GM12801 (cell line): ENCODE measurements at regions not wholly inside any gene's neighbourhood (a gene's known extent, or its start where the extent isn't known, plus 50 kb on each side); places are given as distances from the start of the nearest gene placed in this dataset.

ENCODE experiments used
- CTCF ChIP-seq: IDR thresholded peaks from one replicate; pipeline ENCODE4 v1.5.1; 2011; ENCODE audit warnings: control low read depth; ENCODE audit not compliant: insufficient read length; ENCODE audit errors: extremely low read depth

DNA sequence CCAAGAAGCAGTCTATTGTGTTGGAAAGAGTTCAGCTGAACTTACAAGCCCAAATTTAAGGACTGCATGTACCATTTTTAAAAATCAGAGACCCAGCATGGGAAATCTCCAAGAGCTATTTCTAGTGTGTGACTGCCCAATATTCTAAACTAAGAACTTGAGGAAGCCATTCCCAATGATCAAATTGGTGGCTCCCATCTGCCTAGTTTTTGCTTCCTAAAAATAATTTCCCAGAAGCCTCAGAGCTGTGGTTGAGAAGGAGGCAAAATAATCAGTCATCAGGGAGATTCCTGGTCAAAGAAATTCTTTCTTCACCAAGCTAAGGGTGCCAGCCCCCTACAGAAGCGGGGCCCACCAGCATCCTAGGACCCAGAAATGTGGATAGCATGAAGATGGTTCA lies 176.1 kb upstream of the CDH5 start:
- no peak for TF ChIP-seq CTCF

- no peak for TF ChIP-seq CTCF
Observed at GRCh38 chr16:66189951-66190350, 176.5 kb upstream of the CDH5 start.

GRCh38 chr16:66188917-66189725 lies 177.4 kb upstream of the CDH5 start:
- TF ChIP-seq CTCF, result no peak

DNA sequence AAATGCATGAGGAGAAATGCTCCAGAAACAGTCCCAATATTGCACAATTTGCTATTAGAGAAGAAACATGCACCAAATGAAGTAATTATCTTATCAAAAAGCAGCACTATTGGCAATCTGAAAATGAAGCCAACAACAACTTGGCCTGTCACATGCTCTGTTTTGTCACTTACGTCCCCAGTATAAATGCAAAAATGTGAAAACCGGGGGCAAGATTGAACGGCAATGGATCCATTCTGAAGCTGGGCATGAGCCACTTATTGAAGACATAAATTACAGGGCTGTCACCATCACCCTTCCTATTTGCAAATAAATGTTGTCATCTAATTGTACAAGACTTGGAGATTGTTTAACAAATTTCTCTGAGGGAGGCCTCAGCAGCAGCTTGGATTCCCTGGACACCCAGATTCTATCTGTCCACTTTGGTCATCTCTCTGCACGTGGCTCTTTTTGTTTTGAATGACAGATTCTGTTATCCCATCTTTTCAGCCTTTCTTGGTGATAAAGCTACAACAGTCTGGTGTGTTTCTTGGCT lies 180.2 kb upstream of the CDH5 start:
- no peak for TF ChIP-seq CTCF

DNA sequence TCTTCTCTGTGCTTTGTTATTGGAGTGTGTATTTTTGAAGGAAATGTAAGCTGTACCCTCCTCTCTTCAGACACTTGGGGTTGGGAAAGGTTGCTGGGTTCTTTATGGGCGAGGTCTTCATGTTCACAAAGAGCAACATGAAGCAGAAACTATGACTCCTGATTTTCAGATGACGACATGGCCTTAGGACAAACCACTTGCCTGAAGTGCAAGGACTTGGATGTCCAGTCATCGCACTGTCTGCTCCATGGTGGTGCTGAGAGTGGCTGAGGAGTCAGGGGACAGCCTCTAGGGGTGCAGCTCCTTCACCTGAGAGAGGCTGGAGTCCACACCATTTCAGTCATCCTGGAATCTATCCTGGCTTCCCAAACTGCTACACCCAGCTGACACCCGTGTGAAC lies 183.9 kb upstream of the CDH5 start:
- TF ChIP-seq CTCF, result no peak

DNA sequence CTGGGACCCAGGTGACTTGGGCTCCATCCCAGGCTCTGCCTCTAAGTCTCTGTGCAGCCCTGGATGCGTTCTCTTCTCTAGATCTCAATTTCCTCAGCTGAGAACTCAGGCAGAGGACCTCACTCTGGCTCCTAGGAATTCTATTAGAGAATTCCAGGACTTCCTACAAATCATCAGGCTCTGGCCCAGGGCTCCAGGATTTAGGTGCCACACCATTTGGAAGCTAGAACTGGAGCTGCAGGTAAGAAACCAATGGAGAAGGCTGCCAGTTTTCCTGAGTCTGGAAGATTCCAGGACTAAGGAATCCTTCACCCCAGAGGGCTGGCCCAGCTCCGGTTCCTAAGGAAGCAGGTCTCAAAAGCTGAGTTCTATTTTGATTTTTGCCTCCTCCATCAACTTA lies 189.8 kb upstream of the CDH5 start:
- no peak for TF ChIP-seq CTCF

DNA sequence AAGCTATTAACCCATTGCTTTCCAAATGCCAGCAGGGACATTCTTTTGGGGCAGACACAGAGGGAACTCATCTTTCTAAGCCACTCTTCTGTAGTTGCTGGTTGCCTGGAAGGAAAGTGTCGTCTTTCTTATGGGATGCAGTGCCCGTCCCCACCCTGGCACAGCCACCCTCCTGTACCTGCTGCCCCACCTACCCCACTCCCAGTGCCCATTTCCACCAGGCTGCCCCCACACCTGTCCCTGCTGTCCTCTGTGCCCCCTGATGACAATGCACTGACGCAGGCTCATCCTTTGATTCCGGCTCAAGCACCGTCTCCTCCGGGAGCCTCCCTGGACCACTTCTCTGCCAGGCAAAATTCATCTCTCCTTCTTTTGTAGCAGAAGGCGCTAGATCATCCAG lies 190.4 kb upstream of the CDH5 start:
- TF ChIP-seq CTCF, result no peak
